HG02852 (cell line): ENCODE measurements at regions not wholly inside any gene's neighbourhood (a gene's known extent, or its start where the extent isn't known, plus 50 kb on each side); places are given as distances from the start of the nearest gene placed in this dataset.

Experiments used
- ATAC-seq: cut with Tn5 transposase; IDR thresholded peaks from one replicate; pipeline ENCODE4 v1.9.1; 2021; ENCODE audit warnings: mild to moderate bottlenecking, moderate library complexity; ENCODE audit not compliant: unreplicated experiment

GRCh38 chr9:28287455-28287854 lies 714.2 kb upstream of the C9orf72 start:
- no peak for ATAC-seq

GRCh38 chr9:28289746-28290145 lies 716.5 kb upstream of the C9orf72 start:
- no peak for ATAC-seq

- no peak for ATAC-seq
These were observed 720.2 kb upstream of the C9orf72 start for GRCh38 chr9:28293369-28294090.

- no peak for ATAC-seq
These were observed 728.0 kb upstream of the C9orf72 start for GRCh38 chr9:28301281-28301680.

GRCh38 chr9:28317745-28318144 lies 744.5 kb upstream of the C9orf72 start:
- no peak for ATAC-seq

GRCh38 chr9:28318515-28318914 lies 745.2 kb upstream of the C9orf72 start:
- no peak for ATAC-seq

GRCh38 chr9:28319981-28320380 lies 746.7 kb upstream of the C9orf72 start:
- no peak for ATAC-seq

GRCh38 chr9:28320616-28321015 lies 747.3 kb upstream of the C9orf72 start:
- no peak for ATAC-seq

GRCh38 chr9:28329323-28329722 lies 756.0 kb upstream of the C9orf72 start:
- ATAC-seq = no peak

GRCh38 chr9:28332648-28333047 lies 759.4 kb upstream of the C9orf72 start:
- no peak for ATAC-seq

- ATAC-seq = no peak
These were observed 768.6 kb upstream of the C9orf72 start for GRCh38 chr9:28341913-28342312.

- ATAC-seq = no peak
These were observed 769.6 kb upstream of the C9orf72 start for GRCh38 chr9:28342815-28343338.

- no peak for ATAC-seq
These were observed 789.9 kb upstream of the C9orf72 start for GRCh38 chr9:28363151-28363562.

- no peak for ATAC-seq
These were observed 791.8 kb upstream of the C9orf72 start for GRCh38 chr9:28365020-28365640.

- ATAC-seq = no peak
These were observed 792.4 kb upstream of the C9orf72 start for GRCh38 chr9:28365728-28366127.

- ATAC-seq = no peak
These were observed 805.0 kb upstream of the C9orf72 start for GRCh38 chr9:28378231-28378630.

- no peak for ATAC-seq
These were observed 805.8 kb upstream of the C9orf72 start for GRCh38 chr9:28379082-28379481.

GRCh38 chr9:28389411-28389810 lies 816.1 kb upstream of the C9orf72 start:
- no peak for ATAC-seq

- no peak for ATAC-seq
These were observed 821.5 kb upstream of the C9orf72 start for GRCh38 chr9:28394774-28395173.

- no peak for ATAC-seq
These were observed 822.8 kb upstream of the C9orf72 start for GRCh38 chr9:28396058-28396457.

- no peak for ATAC-seq
These were observed 834.1 kb upstream of the C9orf72 start for GRCh38 chr9:28407351-28407750.

- ATAC-seq = no peak
These were observed 836.6 kb upstream of the C9orf72 start for GRCh38 chr9:28409919-28410318.
